NT2/D1 (cell line): ENCODE measurements at regions not wholly inside any gene's neighbourhood (a gene's known extent, or its start where the extent isn't known, plus 50 kb on each side); places are given as distances from the start of the nearest gene placed in this dataset.

Source experiments
- SUZ12 ChIP-seq: IDR thresholded peaks from 2 replicates; pipeline ENCODE4 v1.6.1; 2011; ENCODE audit not compliant: insufficient read length, insufficient read depth; ENCODE audit errors: extremely low read depth
- YY1 ChIP-seq: IDR thresholded peaks from 2 replicates; pipeline ENCODE4 v1.6.1; 2011; ENCODE audit not compliant: insufficient read length, insufficient read depth
- ZNF274 ChIP-seq: IDR thresholded peaks from 2 replicates; pipeline ENCODE4 v1.6.1; 2011; ENCODE audit warnings: mild to moderate bottlenecking, low read depth, low read length

DNA sequence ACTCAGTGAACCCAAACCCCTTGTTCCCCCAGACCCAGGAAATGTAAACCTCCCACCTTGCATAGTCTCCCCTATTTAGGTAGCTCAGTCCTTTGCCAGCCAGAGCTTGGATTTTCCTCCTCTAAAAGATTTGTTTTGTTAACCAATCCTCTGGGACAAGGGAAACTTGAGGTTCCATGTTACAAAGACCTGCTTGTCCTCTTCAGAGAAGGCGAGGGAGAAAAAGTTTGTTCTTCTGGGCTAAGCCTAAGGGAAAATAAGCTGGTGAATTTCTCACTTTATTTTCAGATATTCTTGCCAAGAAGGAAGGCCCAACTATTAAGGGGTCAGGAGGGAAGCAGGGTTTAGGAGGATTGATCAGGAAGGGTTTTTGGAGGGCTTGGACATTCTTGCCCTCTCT lies 136.1 kb upstream of the PROK2 start:
- TF ChIP-seq ZNF274 (no peak), YY1 (no peak), SUZ12 (no peak)
